ENCODE measurements at regions not wholly inside any gene's neighbourhood (a gene's known extent, or its start where the extent isn't known, plus 50 kb on each side); places are given as distances from the start of the nearest gene placed in this dataset.

- no peak for DNase-seq
- ATAC-seq (ENCODE audit: insufficient read depth, low read depth) = no peak
- Histone ChIP-seq H3K9me3 (ENCODE audit: insufficient read depth, low read length, severe bottlenecking) (no peaks in the 10 kb centered on the region), H4K20me1 (ENCODE audit: insufficient read depth, low read length) (no peaks in the 10 kb centered on the region), H2AFZ (ENCODE audit: low read depth, low read length) (no peak overlapping the region), H3K4me1 (ENCODE audit: insufficient read depth, low read length) (no peaks in the 10 kb centered on the region), H3K36me3 (ENCODE audit: insufficient read depth, low read length) (no peaks in the 10 kb centered on the region), H3K4me3 (ENCODE audit: low read depth in 1 of 2, low read length in 2 of 2) (no peak overlapping the region), H3K9ac (ENCODE audit: low read depth, low read length) (no peak overlapping the region), H3K79me2 (ENCODE audit: insufficient read depth, low read length) (no peaks in the 10 kb centered on the region), H3K4me2 (ENCODE audit: insufficient read depth, low read length) (no peak overlapping the region), H3K27me3 (ENCODE audit: insufficient read depth, low read length, poor library complexity) (no peaks in the 10 kb centered on the region), H3K27ac (ENCODE audit: low read length) (no peak overlapping the region)
- TF ChIP-seq EZH2 (IDR thresholded peaks at IDR 0.05; ENCODE audit: borderline replicate concordance, low read depth, low read length, severe bottlenecking) = no peak
- no peak for TF ChIP-seq CTCF (IDR thresholded peaks at IDR 0.05; ENCODE audit: borderline replicate concordance, extremely low read depth, low read length, poor library complexity, severe bottlenecking)
These were observed 520.2 kb downstream of the FLRT2 start for GRCh38 chr14:86050072-86050683.

GRCh38 chr14:86039176-86039575 is 509.2 kb downstream of the FLRT2 start:
- DNase-seq (no peak), ATAC-seq (ENCODE audit: insufficient read depth, low read depth) (no peak)
- Histone ChIP-seq H3K27me3 (ENCODE audit: insufficient read depth, low read length, poor library complexity) (no peaks in the 10 kb centered on the region), H2AFZ (ENCODE audit: low read depth, low read length) (no peak overlapping the region), H3K27ac (ENCODE audit: low read length) (no peak overlapping the region), H3K4me3 (ENCODE audit: low read depth in 1 of 2, low read length in 2 of 2) (no peak overlapping the region), H3K79me2 (ENCODE audit: insufficient read depth, low read length) (no peaks in the 10 kb centered on the region), H3K9me3 (ENCODE audit: insufficient read depth, low read length, severe bottlenecking) (no peaks in the 10 kb centered on the region), H3K4me1 (ENCODE audit: insufficient read depth, low read length) (no peaks in the 10 kb centered on the region), H3K36me3 (ENCODE audit: insufficient read depth, low read length) (no peaks in the 10 kb centered on the region), H3K9ac (ENCODE audit: low read depth, low read length) (no peak overlapping the region), H4K20me1 (ENCODE audit: insufficient read depth, low read length) (no peaks in the 10 kb centered on the region), H3K4me2 (ENCODE audit: insufficient read depth, low read length) (no peak overlapping the region)
- TF ChIP-seq EZH2 (IDR thresholded peaks at IDR 0.05; ENCODE audit: borderline replicate concordance, low read depth, low read length, severe bottlenecking) = no peak
- TF ChIP-seq CTCF (IDR thresholded peaks at IDR 0.05; ENCODE audit: borderline replicate concordance, extremely low read depth, low read length, poor library complexity, severe bottlenecking) = no peak

GRCh38 chr14:86038387-86039042 is 508.6 kb downstream of the FLRT2 start:
- no peaks in the 10 kb centered on the region for H3K79me2 ChIP-seq (ENCODE audit: insufficient read depth, low read length)
- H3K9ac ChIP-seq (ENCODE audit: low read depth, low read length) = no peak overlapping the region
- no peak overlapping the region for H3K27ac ChIP-seq (ENCODE audit: low read length)
- no peaks in the 10 kb centered on the region for H3K27me3 ChIP-seq (ENCODE audit: insufficient read depth, low read length, poor library complexity)
- no peak overlapping the region for H2AFZ ChIP-seq (ENCODE audit: low read depth, low read length)
- no peak overlapping the region for H3K4me3 ChIP-seq (ENCODE audit: low read depth in 1 of 2, low read length in 2 of 2)
- ATAC-seq (ENCODE audit: insufficient read depth, low read depth) (peak; percentile 98), DNase-seq (peak; percentile 62)
- H3K36me3 ChIP-seq (ENCODE audit: insufficient read depth, low read length) = no peaks in the 10 kb centered on the region
- TF ChIP-seq CTCF (IDR thresholded peaks at IDR 0.05; ENCODE audit: borderline replicate concordance, extremely low read depth, low read length, poor library complexity, severe bottlenecking) = peak; percentile 78
- TF ChIP-seq EZH2 (IDR thresholded peaks at IDR 0.05; ENCODE audit: borderline replicate concordance, low read depth, low read length, severe bottlenecking) = no peak
- no peak overlapping the region for H3K4me2 ChIP-seq (ENCODE audit: insufficient read depth, low read length)
- no peaks in the 10 kb centered on the region for H4K20me1 ChIP-seq (ENCODE audit: insufficient read depth, low read length)
- no peaks in the 10 kb centered on the region for H3K9me3 ChIP-seq (ENCODE audit: insufficient read depth, low read length, severe bottlenecking)
- no peaks in the 10 kb centered on the region for H3K4me1 ChIP-seq (ENCODE audit: insufficient read depth, low read length)
